GM23338 (cell line): ENCODE measurements at regions not wholly inside any gene's neighbourhood (a gene's known extent, or its start where the extent isn't known, plus 50 kb on each side); places are given as distances from the start of the nearest gene placed in this dataset.

ENCODE experiments used
- ATAC-seq: fragments of 200-7000 bp; cut with Tn5 transposase; 3 replicates; pipeline ENCODE4 v1.9.1; 2020
- DNase-seq: peaks from one replicate; pipeline ENCODE4 v3.0.0-alpha.2; 2015; ENCODE audit warnings: low spot score
- H2AFZ ChIP-seq: fragments of 200-600 bp; sonication (generic); 2 replicates; pipeline ENCODE4 v1.8.0; 2016; ENCODE audit warnings: antibody characterized with exemption, mild to moderate bottlenecking, moderate library complexity
- H3F3A ChIP-seq: fragments of 200-600 bp; sonication (generic); replicated peaks from 2 replicates; pipeline ENCODE4 v1.8.0; 2017; ENCODE audit warnings: antibody characterized with exemption, mixed run types, low read depth
- H3K27ac ChIP-seq: fragments of 200-600 bp; sonication (generic); 2 replicates; pipeline ENCODE4 v1.6.1; 2016; ENCODE audit warnings: low read depth
- H3K27me3 ChIP-seq: fragments of 200-600 bp; sonication (generic); 2 replicates; pipeline ENCODE4 v1.8.0; 2016; ENCODE audit warnings: mild to moderate bottlenecking, mixed run types, moderate library complexity; ENCODE audit not compliant: insufficient read depth
- H3K36me3 ChIP-seq: fragments of 200-600 bp; sonication (generic); 2 replicates; pipeline ENCODE4 v1.8.0; 2016; ENCODE audit warnings: mild to moderate bottlenecking; ENCODE audit not compliant: insufficient read depth
- H3K4me1 ChIP-seq: fragments of 200-600 bp; sonication (generic); 2 replicates; pipeline ENCODE4 v1.8.0; 2016; ENCODE audit warnings: mild to moderate bottlenecking, moderate library complexity; ENCODE audit not compliant: insufficient read depth
- H3K4me2 ChIP-seq: fragments of 200-600 bp; sonication (generic); 2 replicates; pipeline ENCODE4 v1.7.1; 2017; ENCODE audit warnings: mixed run types
- H3K4me3 ChIP-seq: fragments of 200-600 bp; sonication (generic); 2 replicates; pipeline ENCODE4 v1.6.1; 2016; ENCODE audit warnings: mixed run types
- H3K79me2 ChIP-seq: fragments of 200-600 bp; sonication (generic); replicated peaks from 2 replicates; pipeline ENCODE4 v1.8.0; 2017; ENCODE audit warnings: mild to moderate bottlenecking; ENCODE audit not compliant: insufficient read depth
- H3K9me2 ChIP-seq: fragments of 200-600 bp; sonication (generic); 2 replicates; pipeline ENCODE4 v1.8.0; 2017; ENCODE audit not compliant: insufficient read depth
- H4K20me1 ChIP-seq: fragments of 200-600 bp; sonication (generic); replicated peaks from 2 replicates; pipeline ENCODE4 v1.8.0; 2017; ENCODE audit warnings: mild to moderate bottlenecking; ENCODE audit not compliant: insufficient read depth
- H3K27ac Mint-ChIP-seq: 2 replicates; pipeline ENCODE4 v1.8.0; 2020; ENCODE audit warnings: inconsistent platforms, mild to moderate bottlenecking, moderate library complexity, mixed read lengths
- H3K27me3 Mint-ChIP-seq: 3 replicates; pipeline ENCODE4 v1.8.0; 2022; ENCODE audit warnings: low read depth, mild to moderate bottlenecking, moderate library complexity, mixed read lengths, inconsistent platforms; ENCODE audit not compliant: insufficient read depth, poor library complexity
- H3K36me3 Mint-ChIP-seq: 3 replicates; pipeline ENCODE4 v1.8.0; 2021; ENCODE audit warnings: low read depth, mild to moderate bottlenecking, inconsistent platforms, moderate library complexity, mixed read lengths
- H3K4me1 Mint-ChIP-seq: 3 replicates; pipeline ENCODE4 v1.8.0; 2020; ENCODE audit warnings: mild to moderate bottlenecking, inconsistent platforms, mixed read lengths
- H3K4me3 Mint-ChIP-seq: 3 replicates; pipeline ENCODE4 v1.8.0; 2021; ENCODE audit warnings: moderate library complexity, mild to moderate bottlenecking, inconsistent platforms, mixed read lengths
- H3K9me3 Mint-ChIP-seq: 3 replicates; pipeline ENCODE4 v1.8.0; 2020; ENCODE audit warnings: moderate library complexity, mild to moderate bottlenecking, inconsistent platforms, mixed read lengths
- JUNB ChIP-seq: IDR thresholded peaks from one replicate; pipeline ENCODE4 v1.6.1; 2016; ENCODE audit warnings: antibody characterized with exemption; ENCODE audit not compliant: unreplicated experiment
- POLR2AphosphoS5 ChIP-seq: IDR thresholded peaks from 2 replicates; pipeline ENCODE4 v1.6.1; 2016; ENCODE audit warnings: antibody characterized with exemption, low read depth
- STAT1 ChIP-seq: IDR thresholded peaks from one replicate; pipeline ENCODE4 v1.6.1; 2016; ENCODE audit warnings: antibody characterized with exemption; ENCODE audit not compliant: unreplicated experiment
- ZNF331 ChIP-seq: fragments of 250-450 bp; sonication (Bioruptor Pico); IDR thresholded peaks from 2 replicates; pipeline ENCODE4 v1.5.0; 2020; ENCODE audit warnings: low read depth, mild to moderate bottlenecking, moderate library complexity
- TF ChIP-seq, protein P1 (sequence below): IDR thresholded peaks from one replicate; pipeline ENCODE4 v1.6.1; 2018; ENCODE audit warnings: antibody characterized with exemption; ENCODE audit not compliant: unreplicated experiment

DNA sequence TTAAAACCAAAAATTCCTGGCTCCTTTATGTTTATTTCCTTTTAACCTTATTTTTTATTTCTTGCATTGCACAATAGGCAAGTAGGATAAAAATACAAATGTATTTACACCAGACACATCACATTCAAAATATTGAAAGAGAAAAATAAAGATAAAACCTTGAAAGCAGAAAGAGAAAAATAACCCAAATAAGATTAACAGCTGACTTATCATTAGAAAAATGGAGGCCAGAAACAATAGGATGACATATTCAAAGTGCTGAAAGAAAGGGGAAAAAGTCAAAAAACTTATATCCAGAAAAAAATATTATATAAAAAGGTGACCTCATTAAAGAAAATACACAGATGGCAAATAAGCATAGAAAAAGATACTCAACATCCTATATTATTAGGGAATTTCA lies 459.4 kb downstream of the NUF2 start (continued):
- TF ChIP-seq, protein P1, sequence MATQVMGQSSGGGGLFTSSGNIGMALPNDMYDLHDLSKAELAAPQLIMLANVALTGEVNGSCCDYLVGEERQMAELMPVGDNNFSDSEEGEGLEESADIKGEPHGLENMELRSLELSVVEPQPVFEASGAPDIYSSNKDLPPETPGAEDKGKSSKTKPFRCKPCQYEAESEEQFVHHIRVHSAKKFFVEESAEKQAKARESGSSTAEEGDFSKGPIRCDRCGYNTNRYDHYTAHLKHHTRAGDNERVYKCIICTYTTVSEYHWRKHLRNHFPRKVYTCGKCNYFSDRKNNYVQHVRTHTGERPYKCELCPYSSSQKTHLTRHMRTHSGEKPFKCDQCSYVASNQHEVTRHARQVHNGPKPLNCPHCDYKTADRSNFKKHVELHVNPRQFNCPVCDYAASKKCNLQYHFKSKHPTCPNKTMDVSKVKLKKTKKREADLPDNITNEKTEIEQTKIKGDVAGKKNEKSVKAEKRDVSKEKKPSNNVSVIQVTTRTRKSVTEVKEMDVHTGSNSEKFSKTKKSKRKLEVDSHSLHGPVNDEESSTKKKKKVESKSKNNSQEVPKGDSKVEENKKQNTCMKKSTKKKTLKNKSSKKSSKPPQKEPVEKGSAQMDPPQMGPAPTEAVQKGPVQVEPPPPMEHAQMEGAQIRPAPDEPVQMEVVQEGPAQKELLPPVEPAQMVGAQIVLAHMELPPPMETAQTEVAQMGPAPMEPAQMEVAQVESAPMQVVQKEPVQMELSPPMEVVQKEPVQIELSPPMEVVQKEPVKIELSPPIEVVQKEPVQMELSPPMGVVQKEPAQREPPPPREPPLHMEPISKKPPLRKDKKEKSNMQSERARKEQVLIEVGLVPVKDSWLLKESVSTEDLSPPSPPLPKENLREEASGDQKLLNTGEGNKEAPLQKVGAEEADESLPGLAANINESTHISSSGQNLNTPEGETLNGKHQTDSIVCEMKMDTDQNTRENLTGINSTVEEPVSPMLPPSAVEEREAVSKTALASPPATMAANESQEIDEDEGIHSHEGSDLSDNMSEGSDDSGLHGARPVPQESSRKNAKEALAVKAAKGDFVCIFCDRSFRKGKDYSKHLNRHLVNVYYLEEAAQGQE = no peak
- TF ChIP-seq ZNF331 = no peak

DNA sequence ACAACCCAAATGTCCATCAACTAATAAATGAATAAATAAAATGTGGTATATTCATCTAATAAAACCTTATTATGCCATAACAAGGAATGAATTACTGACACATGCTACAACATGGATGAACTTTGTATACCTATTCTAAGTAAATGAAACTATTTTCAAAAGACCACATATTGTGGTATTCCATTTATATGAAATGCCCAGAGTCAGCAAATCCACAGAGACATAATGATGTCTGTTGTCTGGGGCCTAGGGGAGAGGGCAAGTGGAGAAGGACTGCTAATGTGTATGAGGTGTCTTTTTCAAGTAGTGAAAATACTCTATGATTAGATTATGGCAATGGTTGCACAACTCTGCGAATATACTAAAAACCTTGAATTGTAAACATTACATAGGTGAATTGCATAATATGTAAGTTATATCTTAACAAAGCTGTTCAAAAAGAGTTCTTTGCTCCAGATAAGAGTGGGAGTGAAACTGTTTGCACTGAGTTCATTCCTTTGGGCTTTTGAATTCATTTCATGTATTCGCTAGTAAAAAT lies 464.2 kb downstream of the NUF2 start:
- H3K36me3 ChIP-seq = peaks cover 9% of the 10 kb centered on the region; the same call in 1 of the 2 replicates
- no peaks in the 10 kb centered on the region for H4K20me1 ChIP-seq
- H3K27ac ChIP-seq = no peak overlapping the region
- TF ChIP-seq, protein P1 = no peak
- TF ChIP-seq STAT1 = no peak
- TF ChIP-seq JUNB = no peak
- Mint-ChIP-seq H3K4me3 (no peak overlapping the region), H3K27me3 (no peaks in the 10 kb centered on the region), H3K27ac (no peak overlapping the region), H3K4me1 (no peaks in the 10 kb centered on the region; the same call in 2 of the 3 replicates), H3K36me3 (peaks cover 3% of the 10 kb centered on the region; the same call in 1 of the 3 replicates), H3K9me3 (peaks cover 10% of the 10 kb centered on the region; the same call in 2 of the 3 replicates)
- H3K79me2 ChIP-seq = no peaks in the 10 kb centered on the region
- no peak overlapping the region for H3K4me2 ChIP-seq
- 0 out of 2 replicates have a peak, but pooled peaks cover 3% of the 10 kb centered on the region for H3K9me2 ChIP-seq
- no peak overlapping the region for H3K4me3 ChIP-seq
- ATAC-seq = no peak
- H2AFZ ChIP-seq = no peak overlapping the region
- DNase-seq = no peak
- no peaks in the 10 kb centered on the region for H3K27me3 ChIP-seq
- H3F3A ChIP-seq = no peaks in the 10 kb centered on the region
- H3K4me1 ChIP-seq = no peaks in the 10 kb centered on the region

DNA sequence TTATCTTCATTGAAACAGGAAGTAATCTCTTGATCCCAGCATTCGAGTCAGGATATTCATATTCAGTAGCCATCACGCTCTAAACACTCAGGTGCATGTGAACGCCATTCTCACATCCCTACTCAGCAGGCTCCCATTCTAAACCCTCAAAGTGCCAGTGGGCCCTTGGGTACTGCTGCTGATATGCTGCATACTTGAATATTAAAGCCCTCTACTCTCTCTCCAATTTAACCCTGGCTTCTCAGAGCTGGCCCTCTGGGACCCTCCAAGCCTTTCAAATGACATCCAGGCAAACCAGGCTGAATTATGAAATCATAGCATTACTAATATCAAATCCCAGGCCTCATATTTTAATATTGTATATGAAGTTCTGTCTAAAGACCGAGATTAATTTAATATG lies 468.2 kb downstream of the NUF2 start:
- H3K9me2 ChIP-seq = 0 out of 2 replicates have a peak, but pooled peaks cover 3% of the 10 kb centered on the region
- H3K27ac Mint-ChIP-seq = peak overlapping the region; percentile 65; the same call in 1 of the 2 replicates
- no peak overlapping the region for H3K4me2 ChIP-seq
- DNase-seq (no peak), ATAC-seq (no peak)
- H3K36me3 ChIP-seq = no peaks in the 10 kb centered on the region
- H2AFZ ChIP-seq = no peak overlapping the region
- H3K9me3 Mint-ChIP-seq = peaks cover 11% of the 10 kb centered on the region; the same call in 1 of the 3 replicates
- no peak for TF ChIP-seq POLR2AphosphoS5
- no peak for TF ChIP-seq STAT1
- no peak overlapping the region for H3K27ac ChIP-seq
- H3K4me3 Mint-ChIP-seq = no peak overlapping the region
- no peaks in the 10 kb centered on the region for H3F3A ChIP-seq
- H3K27me3 Mint-ChIP-seq = no peaks in the 10 kb centered on the region
- no peaks in the 10 kb centered on the region for H4K20me1 ChIP-seq
- H3K27me3 ChIP-seq = no peaks in the 10 kb centered on the region
- no peaks in the 10 kb centered on the region for H3K4me1 ChIP-seq
- peaks cover 3% of the 10 kb centered on the region; the same call in 2 of the 3 replicates for H3K36me3 Mint-ChIP-seq
- H3K4me1 Mint-ChIP-seq = no peaks in the 10 kb centered on the region; the same call in 2 of the 3 replicates
- H3K4me3 ChIP-seq = no peak overlapping the region
- H3K79me2 ChIP-seq = no peaks in the 10 kb centered on the region
